ENCODE measurements at regions not wholly inside any gene's neighbourhood (a gene's known extent, or its start where the extent isn't known, plus 50 kb on each side); places are given as distances from the start of the nearest gene placed in this dataset.

GRCh38 chr5:133797167-133797566, 171.3 kb downstream of the C5orf15 start:
- DNase-seq (ENCODE audit: low spot score): no peak

- no peak for DNase-seq (ENCODE audit: low spot score)
Measured at GRCh38 chr5:133796186-133796585, 172.2 kb downstream of the C5orf15 start.

GRCh38 chr5:133794771-133795415, 173.5 kb downstream of the C5orf15 start:
- no peak for DNase-seq (ENCODE audit: low spot score)

- no peak for DNase-seq (ENCODE audit: low spot score)
Measured at GRCh38 chr5:133793756-133794465, 174.5 kb downstream of the C5orf15 start.

GRCh38 chr5:133792655-133793054, 175.8 kb downstream of the C5orf15 start:
- no peak for DNase-seq (ENCODE audit: low spot score)

- DNase-seq (ENCODE audit: low spot score): no peak
Measured at GRCh38 chr5:133792024-133792423, 176.4 kb downstream of the C5orf15 start.

- DNase-seq (ENCODE audit: low spot score): no peak
Measured at GRCh38 chr5:133790898-133791297, 177.5 kb downstream of the C5orf15 start.

GRCh38 chr5:133789428-133789827, 177.1 kb upstream of the FSTL4 start:
- no peak for DNase-seq (ENCODE audit: low spot score)

- DNase-seq (ENCODE audit: low spot score): no peak
Measured at GRCh38 chr5:133788121-133788520, 175.8 kb upstream of the FSTL4 start.

GRCh38 chr5:133786420-133786819, 174.1 kb upstream of the FSTL4 start:
- no peak for DNase-seq (ENCODE audit: low spot score)

GRCh38 chr5:133785182-133785581, 172.8 kb upstream of the FSTL4 start:
- no peak for DNase-seq (ENCODE audit: low spot score)

- DNase-seq (ENCODE audit: low spot score): no peak
Measured at GRCh38 chr5:133783481-133783880, 171.1 kb upstream of the FSTL4 start.

GRCh38 chr5:133782736-133783135, 170.4 kb upstream of the FSTL4 start:
- no peak for DNase-seq (ENCODE audit: low spot score)

GRCh38 chr5:133781436-133782225, 169.3 kb upstream of the FSTL4 start:
- DNase-seq (ENCODE audit: low spot score): no peak

- DNase-seq (ENCODE audit: low spot score): no peak
Measured at GRCh38 chr5:133780619-133781280, 168.4 kb upstream of the FSTL4 start.

GRCh38 chr5:133779828-133780475, 167.6 kb upstream of the FSTL4 start:
- no peak for DNase-seq (ENCODE audit: low spot score)

- no peak for DNase-seq (ENCODE audit: low spot score)
Measured at GRCh38 chr5:133778636-133779035, 166.3 kb upstream of the FSTL4 start.

GRCh38 chr5:133777951-133778350, 165.6 kb upstream of the FSTL4 start:
- DNase-seq (ENCODE audit: low spot score): no peak

GRCh38 chr5:133775584-133776304, 163.4 kb upstream of the FSTL4 start:
- no peak for DNase-seq (ENCODE audit: low spot score)

GRCh38 chr5:133773247-133774202, 161.2 kb upstream of the FSTL4 start:
- DNase-seq (ENCODE audit: low spot score): no peak

Data from hematopoietic multipotent progenitor cell treated with erythropoietin and hydrocortisone succinate and interleukin-3 and kit ligand, for 17 days (in vitro differentiated cells).